Mucosa of rectum (tissue), 2 donors: ENCODE measurements at regions not wholly inside any gene's neighbourhood (a gene's known extent, or its start where the extent isn't known, plus 50 kb on each side); places are given as distances from the start of the nearest gene placed in this dataset.
"Not testable (repeated sequence)": the region's sequence is repeated elsewhere in the genome, so short reads cannot be mapped to it uniquely, and the experiment has no call there.

Source experiments
- H3K27ac ChIP-seq, 2 donors: one replicate each; pipeline ENCODE4 v1.7.0; 2013; ENCODE audit warnings: inconsistent platforms in 2 of 2, low read depth in 2 of 2, low read length in 2 of 2
- H3K27me3 ChIP-seq, 2 donors: one replicate each; pipeline ENCODE4 v1.7.0; 2013; ENCODE audit warnings: low read length in 2 of 2; ENCODE audit not compliant: control insufficient read depth in 2 of 2, insufficient read depth in 2 of 2
- H3K36me3 ChIP-seq, 2 donors: one replicate each; pipeline ENCODE4 v1.7.0; 2013; ENCODE audit warnings: low read length in 2 of 2; ENCODE audit not compliant: control insufficient read depth in 2 of 2, insufficient read depth in 2 of 2
- H3K4me1 ChIP-seq, 2 donors: one replicate each; pipeline ENCODE4 v1.7.0; 2013; ENCODE audit warnings: low read length in 2 of 2, mild to moderate bottlenecking in 1 of 2; ENCODE audit not compliant: control insufficient read depth in 2 of 2, insufficient read depth in 2 of 2
- H3K4me3 ChIP-seq, 2 donors: one replicate each; pipeline ENCODE4 v1.7.0; 2013; ENCODE audit warnings: low read length in 2 of 2
- H3K9ac ChIP-seq, 2 donors: one replicate each; pipeline ENCODE4 v1.7.0; 2013; ENCODE audit warnings: low read length in 2 of 2, low read depth in 1 of 2, mild to moderate bottlenecking in 1 of 2
- H3K9me3 ChIP-seq, 2 donors: one replicate each; pipeline ENCODE4 v1.7.0; 2013; ENCODE audit warnings: low read length in 2 of 2; ENCODE audit not compliant: control insufficient read depth in 2 of 2
- donor health status: healthy.
- donor health status: Normal muscosa, but diverticular disease.

- no peak overlapping the region for H3K4me3 ChIP-seq
- H3K36me3 ChIP-seq = no peaks in the 10 kb centered on the region
- no peaks in the 10 kb centered on the region for H3K9me3 ChIP-seq
- H3K9ac ChIP-seq = no peak overlapping the region
- peaks cover 6 to 9% of the 10 kb centered on the region in 2 donors for H3K4me1 ChIP-seq
- no peak overlapping the region for H3K27ac ChIP-seq
- H3K27me3 ChIP-seq = no peaks in the 10 kb centered on the region
Observed at GRCh38 chr15:35288580-35288979, 203.5 kb upstream of the NANOGP8 start.

- no peak overlapping the region for H3K27ac ChIP-seq
- no peak overlapping the region for H3K4me3 ChIP-seq
- H3K4me1 ChIP-seq = peaks cover 6 to 7% of the 10 kb centered on the region in 2 donors
- H3K27me3 ChIP-seq = no peaks in the 10 kb centered on the region
- no peak overlapping the region for H3K9ac ChIP-seq
- no peaks in the 10 kb centered on the region for H3K9me3 ChIP-seq
- H3K36me3 ChIP-seq = no peaks in the 10 kb centered on the region
Observed at GRCh38 chr15:35286721-35287120, 201.6 kb upstream of the NANOGP8 start.

- Histone ChIP-seq H3K27ac (no peak overlapping the region), H3K4me3 (no peak overlapping the region), H3K36me3 (no peaks in the 10 kb centered on the region), H3K27me3 (no peaks in the 10 kb centered on the region), H3K9ac (no peak overlapping the region), H3K9me3 (peaks cover 0 to 3% of the 10 kb centered on the region in 2 donors), H3K4me1 (no peaks in the 10 kb centered on the region)
Observed at GRCh38 chr15:35282965-35283496, 197.9 kb upstream of the NANOGP8 start.

GRCh38 chr15:35281515-35281914 lies 196.4 kb upstream of the NANOGP8 start:
- H3K4me3 ChIP-seq = no peak overlapping the region
- H3K27me3 ChIP-seq = no peaks in the 10 kb centered on the region
- peaks cover 0 to 6% of the 10 kb centered on the region in 2 donors for H3K9me3 ChIP-seq
- H3K27ac ChIP-seq = no peak overlapping the region
- no peak overlapping the region for H3K9ac ChIP-seq
- no peaks in the 10 kb centered on the region for H3K4me1 ChIP-seq
- H3K36me3 ChIP-seq = no peaks in the 10 kb centered on the region

GRCh38 chr15:35279811-35280210 lies 194.7 kb upstream of the NANOGP8 start:
- Histone ChIP-seq H3K27me3 (no peaks in the 10 kb centered on the region), H3K36me3 (no peaks in the 10 kb centered on the region), H3K4me1 (no peaks in the 10 kb centered on the region), H3K4me3 (no peak overlapping the region), H3K27ac (no peak overlapping the region), H3K9ac (no peak overlapping the region), H3K9me3 (peaks cover 0 to 6% of the 10 kb centered on the region in 2 donors)

GRCh38 chr15:35271371-35272043 lies 186.4 kb upstream of the NANOGP8 start:
- no peaks in the 10 kb centered on the region for H3K4me1 ChIP-seq
- H3K36me3 ChIP-seq = no peaks in the 10 kb centered on the region
- no peaks in the 10 kb centered on the region for H3K9me3 ChIP-seq
- no peak overlapping the region for H3K27ac ChIP-seq
- no peaks in the 10 kb centered on the region for H3K27me3 ChIP-seq
- H3K9ac ChIP-seq = no peak overlapping the region
- H3K4me3 ChIP-seq = no peak overlapping the region

GRCh38 chr15:35260941-35261340 lies 175.8 kb upstream of the NANOGP8 start:
- no peak overlapping the region for H3K27ac ChIP-seq
- H3K4me1 ChIP-seq = no peaks in the 10 kb centered on the region
- no peaks in the 10 kb centered on the region for H3K27me3 ChIP-seq
- no peaks in the 10 kb centered on the region for H3K9me3 ChIP-seq
- H3K4me3 ChIP-seq = no peak overlapping the region
- no peak overlapping the region for H3K9ac ChIP-seq
- no peaks in the 10 kb centered on the region for H3K36me3 ChIP-seq

GRCh38 chr15:35260274-35260673 lies 175.2 kb upstream of the NANOGP8 start:
- H3K9me3 ChIP-seq = not testable (repeated sequence)

GRCh38 chr15:35256551-35256950 lies 171.5 kb upstream of the NANOGP8 start:
- Histone ChIP-seq H3K9me3 (no peaks in the 10 kb centered on the region), H3K36me3 (no peaks in the 10 kb centered on the region), H3K27ac (no peak overlapping the region), H3K9ac (no peak overlapping the region), H3K4me1 (no peaks in the 10 kb centered on the region), H3K27me3 (no peaks in the 10 kb centered on the region), H3K4me3 (no peak overlapping the region)

More at GRCh38 chr15:35260274-35260673, 175.2 kb upstream of the NANOGP8 start:
- not testable (repeated sequence) for H3K27ac ChIP-seq, H3K27me3 ChIP-seq, H3K4me3 ChIP-seq, H3K9ac ChIP-seq, H3K36me3 ChIP-seq, H3K4me1 ChIP-seq

GRCh38 chr15:35256141-35256540 lies 171.0 kb upstream of the NANOGP8 start:
- Histone ChIP-seq H3K27me3 (no peaks in the 10 kb centered on the region), H3K36me3 (no peaks in the 10 kb centered on the region), H3K4me1 (no peaks in the 10 kb centered on the region), H3K9ac (no peak overlapping the region), H3K4me3 (no peak overlapping the region), H3K27ac (no peak overlapping the region), H3K9me3 (no peaks in the 10 kb centered on the region)
